ENCODE measurements at regions not wholly inside any gene's neighbourhood (a gene's known extent, or its start where the extent isn't known, plus 50 kb on each side); places are given as distances from the start of the nearest gene placed in this dataset.

DNA sequence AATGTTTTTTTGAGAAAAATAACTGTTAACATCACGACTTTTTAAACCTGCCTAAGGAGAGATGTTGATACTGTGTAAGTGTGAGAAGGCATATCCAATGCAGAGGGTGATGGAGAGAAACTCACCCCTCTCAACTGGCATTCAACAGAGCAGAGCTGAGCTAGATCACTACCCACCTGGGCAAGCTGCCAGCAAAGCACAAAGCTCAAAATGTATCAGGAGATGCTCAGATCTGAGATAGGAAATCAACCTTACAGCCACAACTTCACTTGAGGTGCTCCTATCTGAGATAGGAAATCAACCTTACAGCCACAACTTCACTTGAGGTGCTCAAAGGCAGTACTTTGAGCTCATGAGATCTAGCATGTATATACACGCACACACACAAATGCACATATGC, 151.5 kb upstream of the PDE1C start (continued):
- TF ChIP-seq, protein P1, sequence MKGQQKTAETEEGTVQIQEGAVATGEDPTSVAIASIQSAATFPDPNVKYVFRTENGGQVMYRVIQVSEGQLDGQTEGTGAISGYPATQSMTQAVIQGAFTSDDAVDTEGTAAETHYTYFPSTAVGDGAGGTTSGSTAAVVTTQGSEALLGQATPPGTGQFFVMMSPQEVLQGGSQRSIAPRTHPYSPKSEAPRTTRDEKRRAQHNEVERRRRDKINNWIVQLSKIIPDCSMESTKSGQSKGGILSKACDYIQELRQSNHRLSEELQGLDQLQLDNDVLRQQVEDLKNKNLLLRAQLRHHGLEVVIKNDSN (IDR thresholded peaks at IDR 0.05; ENCODE audit: borderline replicate concordance, extremely low read length, insufficient read depth, low read depth, low read length), result no peak

- 63% methylated on average over 2 of the region's 2 CpGs for WGBS (ENCODE audit: insufficient coverage, insufficient replicate concordance, low lambda C conversion rate, missing lambda C conversion rate)
- POLR2A ChIA-PET, result no interaction called here
- in situ Hi-C loops (cut with MboI) (no loop called here), intact Hi-C loops (cut with micrococcal nuclease; ENCODE audit: unreplicated experiment) (no loop called here)
- Histone ChIP-seq H3K36me3 (ENCODE audit: control insufficient read depth in 2 of 2, insufficient read depth in 2 of 2, low read length in 1 of 2) (no peaks in the 10 kb centered on the region), H3K4me3 (no peak overlapping the region), H3K79me2 (ENCODE audit: control insufficient read depth, insufficient read depth, low read length) (no peaks in the 10 kb centered on the region), H2AFZ (ENCODE audit: control insufficient read depth, low read depth, low read length) (no peak overlapping the region), H3K27ac (ENCODE audit: control insufficient read depth, insufficient read depth) (no peak overlapping the region), H3K27me3 (replicated peaks in 1 of 2; ENCODE audit: control insufficient read depth in 2 of 2, insufficient read depth in 2 of 2, low read length in 1 of 2) (no peaks in the 10 kb centered on the region), H3K4me2 (ENCODE audit: control insufficient read depth, insufficient read depth) (no peak overlapping the region), H3K4me1 (ENCODE audit: control insufficient read depth, insufficient read depth, low read length) (no peaks in the 10 kb centered on the region), H3K9ac (ENCODE audit: control insufficient read depth, insufficient read depth, low read length) (no peak overlapping the region), H4K20me1 (ENCODE audit: control insufficient read depth, insufficient read depth) (no peaks in the 10 kb centered on the region), H3K9me3 (replicated peaks; ENCODE audit: control insufficient read depth, insufficient read depth, low read length) (no peaks in the 10 kb centered on the region)
- SMC1A ChIA-PET (ENCODE audit: uncharacterized antibody, unreplicated experiment), result interaction anchor here (0.7 to 0.8 kb wide), 3 partner anchors 22 to 35 kb away, joined by 3 to 5 read pairs (median 3); no protein-coding TSS in a partner anchor
- no peak for FAIRE-seq
- DNase-seq (ENCODE audit: low read depth, low spot score), result no peak
- no TSS peak for BruUV-seq (replicated peaks)
- ATAC-seq, result no peak
- CTCF ChIA-PET, result interaction anchor here (2.0 to 3.7 kb wide), 2 partner anchors 11 to 75 kb away, joined by 5 to 43 read pairs; no protein-coding TSS in a partner anchor
- RAD21 ChIA-PET (ENCODE audit: unreplicated experiment), result interaction anchor here (1.2 to 1.5 kb wide), 2 partner anchors 11 to 127 kb away, joined by 3 to 4 read pairs; no protein-coding TSS in a partner anchor
- TF ChIP-seq, protein P2, sequence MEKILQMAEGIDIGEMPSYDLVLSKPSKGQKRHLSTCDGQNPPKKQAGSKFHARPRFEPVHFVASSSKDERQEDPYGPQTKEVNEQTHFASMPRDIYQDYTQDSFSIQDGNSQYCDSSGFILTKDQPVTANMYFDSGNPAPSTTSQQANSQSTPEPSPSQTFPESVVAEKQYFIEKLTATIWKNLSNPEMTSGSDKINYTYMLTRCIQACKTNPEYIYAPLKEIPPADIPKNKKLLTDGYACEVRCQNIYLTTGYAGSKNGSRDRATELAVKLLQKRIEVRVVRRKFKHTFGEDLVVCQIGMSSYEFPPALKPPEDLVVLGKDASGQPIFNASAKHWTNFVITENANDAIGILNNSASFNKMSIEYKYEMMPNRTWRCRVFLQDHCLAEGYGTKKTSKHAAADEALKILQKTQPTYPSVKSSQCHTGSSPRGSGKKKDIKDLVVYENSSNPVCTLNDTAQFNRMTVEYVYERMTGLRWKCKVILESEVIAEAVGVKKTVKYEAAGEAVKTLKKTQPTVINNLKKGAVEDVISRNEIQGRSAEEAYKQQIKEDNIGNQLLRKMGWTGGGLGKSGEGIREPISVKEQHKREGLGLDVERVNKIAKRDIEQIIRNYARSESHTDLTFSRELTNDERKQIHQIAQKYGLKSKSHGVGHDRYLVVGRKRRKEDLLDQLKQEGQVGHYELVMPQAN (conservative IDR thresholded peaks at IDR 0.05), result no peak
- TF ChIP-seq SREBF2 (IDR thresholded peaks at IDR 0.05; ENCODE audit: low read length) (no peak), STAT1 (conservative IDR thresholded peaks at IDR 0.05) (no peak), BMI1 (IDR thresholded peaks at IDR 0.05; ENCODE audit: borderline replicate concordance) (no peak), RAD51 (IDR thresholded peaks at IDR 0.05) (no peak), SMC3 (IDR thresholded peaks at IDR 0.05; ENCODE audit: borderline replicate concordance, low read length) (no peak), BHLHE40 (IDR thresholded peaks at IDR 0.05; ENCODE audit: borderline replicate concordance in 1 of 2, low read depth in 2 of 2, low read length in 1 of 2) (no peak), PBX3 (IDR thresholded peaks at IDR 0.05; ENCODE audit: insufficient replicate concordance, low read depth, low read length) (no peak), STAT3 (IDR thresholded peaks at IDR 0.05; ENCODE audit: low read depth, low read length) (no peak)
- TF ChIP-seq, protein P3, sequence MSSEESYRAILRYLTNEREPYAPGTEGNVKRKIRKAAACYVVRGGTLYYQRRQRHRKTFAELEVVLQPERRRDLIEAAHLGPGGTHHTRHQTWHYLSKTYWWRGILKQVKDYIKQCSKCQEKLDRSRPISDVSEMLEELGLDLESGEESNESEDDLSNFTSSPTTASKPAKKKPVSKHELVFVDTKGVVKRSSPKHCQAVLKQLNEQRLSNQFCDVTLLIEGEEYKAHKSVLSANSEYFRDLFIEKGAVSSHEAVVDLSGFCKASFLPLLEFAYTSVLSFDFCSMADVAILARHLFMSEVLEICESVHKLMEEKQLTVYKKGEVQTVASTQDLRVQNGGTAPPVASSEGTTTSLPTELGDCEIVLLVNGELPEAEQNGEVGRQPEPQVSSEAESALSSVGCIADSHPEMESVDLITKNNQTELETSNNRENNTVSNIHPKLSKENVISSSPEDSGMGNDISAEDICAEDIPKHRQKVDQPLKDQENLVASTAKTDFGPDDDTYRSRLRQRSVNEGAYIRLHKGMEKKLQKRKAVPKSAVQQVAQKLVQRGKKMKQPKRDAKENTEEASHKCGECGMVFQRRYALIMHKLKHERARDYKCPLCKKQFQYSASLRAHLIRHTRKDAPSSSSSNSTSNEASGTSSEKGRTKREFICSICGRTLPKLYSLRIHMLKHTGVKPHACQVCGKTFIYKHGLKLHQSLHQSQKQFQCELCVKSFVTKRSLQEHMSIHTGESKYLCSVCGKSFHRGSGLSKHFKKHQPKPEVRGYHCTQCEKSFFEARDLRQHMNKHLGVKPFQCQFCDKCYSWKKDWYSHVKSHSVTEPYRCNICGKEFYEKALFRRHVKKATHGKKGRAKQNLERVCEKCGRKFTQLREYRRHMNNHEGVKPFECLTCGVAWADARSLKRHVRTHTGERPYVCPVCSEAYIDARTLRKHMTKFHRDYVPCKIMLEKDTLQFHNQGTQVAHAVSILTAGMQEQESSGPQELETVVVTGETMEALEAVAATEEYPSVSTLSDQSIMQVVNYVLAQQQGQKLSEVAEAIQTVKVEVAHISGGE (CRISPR knock-in tag; IDR thresholded peaks at IDR 0.05), result no peak
These were observed 150.8 kb upstream of the PDE1C start for GRCh38 chr7:32221056-32221455.
